PC-9 (cell line): ENCODE measurements at regions not wholly inside any gene's neighbourhood (a gene's known extent, or its start where the extent isn't known, plus 50 kb on each side); places are given as distances from the start of the nearest gene placed in this dataset.

ENCODE experiments used
- BruUV-seq: library from RNA; stranded (reverse); fragments of 400-500 nt; replicated peaks from 2 replicates; lab custom pipeline; 2021; lab: Mats Ljungman, UMichigan
- CTCF ChIA-PET: fragments of 300-600 bp; sonication (Branson Sonifier 250); formaldehyde crosslinking; loops from one replicate; lab custom pipeline; 2022; ENCODE audit warnings: antibody characterized with exemption; lab: Charles Lee
- POLR2A ChIA-PET: fragments of 300-600 bp; sonication (Branson Sonifier 250); formaldehyde crosslinking; loops from one replicate; lab custom pipeline; 2022; ENCODE audit warnings: antibody characterized with exemption; ENCODE audit not compliant: unreplicated experiment; lab: Charles Lee
- DNase-seq, 2 experiments: peaks; one replicate each; pipeline versions ENCODE4 v3.0.0 to v3.0.0-alpha.2; 2015 to 2022; ENCODE audit warnings: mixed read lengths in 1 of 2
- H2AFZ ChIP-seq: fragments of 200-600 bp; sonication (generic); 2 replicates; pipeline ENCODE4 v1.8.1; 2017; ENCODE audit warnings: antibody characterized with exemption
- H3F3A ChIP-seq: fragments of 200-600 bp; sonication (generic); 2 replicates; pipeline ENCODE4 v1.8.1; 2017; ENCODE audit warnings: antibody characterized with exemption, mild to moderate bottlenecking, low read depth; ENCODE audit not compliant: insufficient read depth
- H3K27ac ChIP-seq: fragments of 200-600 bp; sonication (generic); 2 replicates; pipeline ENCODE4 v1.6.1; 2016; ENCODE audit warnings: mixed run types
- H3K27me3 ChIP-seq: fragments of 200-600 bp; sonication (generic); 2 replicates; pipeline ENCODE4 v1.6.1; 2016; ENCODE audit warnings: low read depth, mixed run types; ENCODE audit not compliant: insufficient read depth
- H3K36me3 ChIP-seq: fragments of 200-600 bp; sonication (generic); 2 replicates; pipeline ENCODE4 v1.6.1; 2016; ENCODE audit warnings: low read depth, mixed run types
- H3K4me1 ChIP-seq: fragments of 200-600 bp; sonication (generic); replicated peaks from 2 replicates; pipeline ENCODE4 v1.6.1; 2016; ENCODE audit warnings: mixed run types; ENCODE audit not compliant: insufficient read depth
- H3K4me2 ChIP-seq: fragments of 200-600 bp; sonication (generic); 2 replicates; pipeline ENCODE4 v1.6.1; 2017; ENCODE audit warnings: mixed run types
- H3K4me3 ChIP-seq: fragments of 200-600 bp; sonication (generic); 2 replicates; pipeline ENCODE4 v1.6.1; 2016; ENCODE audit warnings: mixed run types
- H3K79me2 ChIP-seq: fragments of 200-600 bp; sonication (generic); 2 replicates; pipeline ENCODE4 v1.6.1; 2017; ENCODE audit warnings: low read depth, mixed run types
- H3K9me2 ChIP-seq: fragments of 200-600 bp; sonication (generic); 2 replicates; pipeline ENCODE4 v1.8.1; 2017; ENCODE audit warnings: mild to moderate bottlenecking; ENCODE audit not compliant: insufficient read depth
- H3K9me3 ChIP-seq: fragments of 200-600 bp; sonication (generic); 2 replicates; pipeline ENCODE4 v1.8.1; 2016; ENCODE audit warnings: low read depth; ENCODE audit not compliant: insufficient read depth
- H4K20me1 ChIP-seq: fragments of 200-600 bp; sonication (generic); 2 replicates; pipeline ENCODE4 v1.8.1; 2017; ENCODE audit not compliant: insufficient read depth
- EZH2 ChIP-seq: fragments of 200-600 bp; sonication (generic); IDR thresholded peaks from 2 replicates; pipeline ENCODE4 v1.8.0; 2017; ENCODE audit warnings: antibody characterized with exemption, low read depth
- intact Hi-C: fragments of 100-400 bp; cut with micrococcal nuclease; formaldehyde crosslinking; loops from one replicate; pipeline ENCODE4 v1.10.0; 2022; ENCODE audit not compliant: unreplicated experiment
- TF ChIP-seq, protein P1 (sequence below): fragments of 200-600 bp; sonication (generic); conservative IDR thresholded peaks from 2 replicates; pipeline ENCODE4 v1.6.1; 2017; ENCODE audit warnings: mixed run types, antibody characterized with exemption, mild to moderate bottlenecking, moderate library complexity

GRCh38 chr3:17846466-17846865 is 104.0 kb upstream of the TBC1D5 start:
- CTCF ChIA-PET, result interaction anchor here (0.6 to 0.7 kb wide), 2 partner anchors 30 to 513 kb away, joined by 4 to 5 read pairs; no protein-coding TSS in a partner anchor

DNA sequence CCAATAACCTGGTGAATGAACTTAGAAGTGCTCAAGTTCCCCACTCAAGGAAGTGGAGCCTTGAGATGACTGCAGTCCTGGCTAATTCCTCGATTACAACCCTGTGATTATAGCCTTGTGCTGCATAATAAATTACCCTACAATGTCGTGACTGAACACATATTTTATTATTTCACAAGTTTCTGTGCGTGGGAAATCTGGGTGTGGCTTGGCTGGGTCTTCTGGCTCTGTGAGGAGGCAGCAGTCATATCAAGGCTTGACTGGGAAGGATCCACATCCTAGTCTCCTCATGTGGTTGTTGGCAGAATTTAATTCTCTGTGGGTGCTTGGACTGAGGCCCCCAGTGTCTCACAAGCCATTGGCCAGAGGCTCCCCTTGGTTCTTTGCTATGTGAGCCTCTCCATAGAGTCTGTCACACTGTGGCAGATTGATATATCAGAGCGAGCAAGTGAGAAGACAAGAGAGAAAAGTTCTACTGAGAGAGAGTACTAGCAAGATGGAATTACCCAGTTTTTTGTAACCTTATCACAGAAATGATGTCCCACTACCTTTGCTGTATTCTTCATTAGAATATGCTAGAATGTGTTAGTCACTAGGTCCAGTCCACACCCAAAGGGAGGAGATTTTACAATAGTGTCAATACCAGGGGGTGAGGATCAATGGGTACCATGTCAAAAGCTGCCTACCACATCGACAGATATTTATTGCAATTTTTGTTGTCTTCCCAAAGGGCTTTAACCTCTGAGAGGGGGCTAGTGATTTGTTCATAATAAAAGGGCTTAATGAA is 102.8 kb upstream of the TBC1D5 start:
- no TSS peak for BruUV-seq
- Histone ChIP-seq H3K27ac (no peak overlapping the region), H3K27me3 (no peaks in the 10 kb centered on the region), H2AFZ (peak overlapping the region; percentile 2; the same call in 1 of the 2 replicates), H3K9me3 (no peaks in the 10 kb centered on the region; the same call in 1 of the 2 replicates), H3K4me3 (no peak overlapping the region), H3K4me1 (no peaks in the 10 kb centered on the region), H3K9me2 (no peaks in the 10 kb centered on the region), H3F3A (no peaks in the 10 kb centered on the region), H3K4me2 (no peak overlapping the region), H4K20me1 (no peaks in the 10 kb centered on the region), H3K36me3 (no peaks in the 10 kb centered on the region), H3K79me2 (no peaks in the 10 kb centered on the region)
- TF ChIP-seq EZH2, result no peak
- TF ChIP-seq, protein P1, sequence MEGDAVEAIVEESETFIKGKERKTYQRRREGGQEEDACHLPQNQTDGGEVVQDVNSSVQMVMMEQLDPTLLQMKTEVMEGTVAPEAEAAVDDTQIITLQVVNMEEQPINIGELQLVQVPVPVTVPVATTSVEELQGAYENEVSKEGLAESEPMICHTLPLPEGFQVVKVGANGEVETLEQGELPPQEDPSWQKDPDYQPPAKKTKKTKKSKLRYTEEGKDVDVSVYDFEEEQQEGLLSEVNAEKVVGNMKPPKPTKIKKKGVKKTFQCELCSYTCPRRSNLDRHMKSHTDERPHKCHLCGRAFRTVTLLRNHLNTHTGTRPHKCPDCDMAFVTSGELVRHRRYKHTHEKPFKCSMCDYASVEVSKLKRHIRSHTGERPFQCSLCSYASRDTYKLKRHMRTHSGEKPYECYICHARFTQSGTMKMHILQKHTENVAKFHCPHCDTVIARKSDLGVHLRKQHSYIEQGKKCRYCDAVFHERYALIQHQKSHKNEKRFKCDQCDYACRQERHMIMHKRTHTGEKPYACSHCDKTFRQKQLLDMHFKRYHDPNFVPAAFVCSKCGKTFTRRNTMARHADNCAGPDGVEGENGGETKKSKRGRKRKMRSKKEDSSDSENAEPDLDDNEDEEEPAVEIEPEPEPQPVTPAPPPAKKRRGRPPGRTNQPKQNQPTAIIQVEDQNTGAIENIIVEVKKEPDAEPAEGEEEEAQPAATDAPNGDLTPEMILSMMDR, result no peak
- intact Hi-C loops, result no loop called here
- CTCF ChIA-PET, result no interaction called here
- POLR2A ChIA-PET, result no interaction called here
- DNase-seq, result no peak

More at GRCh38 chr3:17846466-17846865, 104.0 kb upstream of the TBC1D5 start:
- BruUV-seq, result no TSS peak
- Histone ChIP-seq H3F3A (no peaks in the 10 kb centered on the region), H3K79me2 (no peaks in the 10 kb centered on the region), H2AFZ (no peak overlapping the region), H3K4me3 (no peak overlapping the region), H3K4me2 (no peak overlapping the region), H3K27ac (no peak overlapping the region), H3K27me3 (no peaks in the 10 kb centered on the region), H3K36me3 (no peaks in the 10 kb centered on the region), H3K4me1 (no peaks in the 10 kb centered on the region), H4K20me1 (no peaks in the 10 kb centered on the region), H3K9me2 (no peaks in the 10 kb centered on the region), H3K9me3 (no peaks in the 10 kb centered on the region; the same call in 1 of the 2 replicates)
- DNase-seq, result no peak
- POLR2A ChIA-PET, result interaction anchor here (0.6 kb wide), 1 partner anchor 533 kb away, joined by 4 read pairs; no protein-coding TSS in a partner anchor
- no peak for TF ChIP-seq EZH2
- TF ChIP-seq, protein P1, result no peak
- intact Hi-C loops, result no loop called here

DNA sequence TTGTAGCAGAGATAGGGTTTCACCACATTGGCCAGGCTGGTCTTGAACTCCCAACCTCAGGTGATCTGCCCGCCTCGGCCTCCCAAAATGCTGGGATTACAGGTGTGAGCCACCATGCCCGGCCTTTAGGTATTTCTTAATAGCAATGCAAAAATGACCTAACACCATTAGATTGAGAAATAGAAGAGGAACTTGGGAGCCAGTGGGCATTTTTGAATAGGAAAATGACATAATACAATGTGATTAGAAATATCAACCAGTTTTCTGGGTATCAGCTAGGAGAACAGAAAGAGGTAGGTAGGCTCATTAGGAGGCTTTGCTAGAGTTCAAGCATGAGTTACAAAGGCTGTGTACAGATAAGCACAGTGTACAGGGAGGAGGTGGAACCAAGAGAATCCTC is 101.8 kb upstream of the TBC1D5 start:
- no peak overlapping the region for H2AFZ ChIP-seq
- H3K27me3 ChIP-seq, result no peaks in the 10 kb centered on the region
- H3K4me2 ChIP-seq, result no peak overlapping the region
- no peaks in the 10 kb centered on the region for H3K36me3 ChIP-seq
- no TSS peak for BruUV-seq
- no peaks in the 10 kb centered on the region for H3F3A ChIP-seq
- H3K79me2 ChIP-seq, result no peaks in the 10 kb centered on the region
- no peak for DNase-seq
- no peaks in the 10 kb centered on the region for H3K4me1 ChIP-seq
- no peak overlapping the region for H3K4me3 ChIP-seq
- H4K20me1 ChIP-seq, result no peaks in the 10 kb centered on the region
- intact Hi-C loops, result loop anchor here (5.0 kb wide), 1 partner anchor 587 kb away; no protein-coding TSS in a partner anchor
- H3K27ac ChIP-seq, result no peak overlapping the region
- H3K9me3 ChIP-seq, result no peaks in the 10 kb centered on the region; the same call in 1 of the 2 replicates
- ChIA-PET POLR2A (no interaction called here), CTCF (no interaction called here)
- TF ChIP-seq EZH2, result no peak
- TF ChIP-seq, protein P1, result no peak
- H3K9me2 ChIP-seq, result no peaks in the 10 kb centered on the region
